ENCODE measurements at regions not wholly inside any gene's neighbourhood (a gene's known extent, or its start where the extent isn't known, plus 50 kb on each side); places are given as distances from the start of the nearest gene placed in this dataset.

- TF ChIP-seq CTCF (conservative IDR thresholded peaks at IDR 0.05) = no peak
- no peak for TF ChIP-seq EZH2 (IDR thresholded peaks at IDR 0.05; ENCODE audit: low read depth)
These were observed 584.8 kb upstream of the ANKRD30A start for GRCh38 chr10:36540611-36541010.
